Mucosa of descending colon (tissue), 3 donors: ENCODE measurements at regions not wholly inside any gene's neighbourhood (a gene's known extent, or its start where the extent isn't known, plus 50 kb on each side); places are given as distances from the start of the nearest gene placed in this dataset.

ENCODE experiments used
- ATAC-seq: fragments of 200-7000 bp; cut with Tn5 transposase; one replicate; pipeline ENCODE4 v1.9.1; 2020; ENCODE audit warnings: mild to moderate bottlenecking, moderate library complexity
- DNase-seq, 3 donors: peaks; one replicate each; pipeline ENCODE4 v3.0.0-alpha.2; 2020
- H3K36me3 ChIP-seq: fragments of 200-600 bp; one replicate; pipeline ENCODE4 v1.8.0; 2021; ENCODE audit warnings: low read depth, mild to moderate bottlenecking
- H3K4me1 ChIP-seq: fragments of 200-600 bp; one replicate; pipeline ENCODE4 v1.8.0; 2021; ENCODE audit warnings: low read depth, mild to moderate bottlenecking
- H3K4me3 ChIP-seq: fragments of 200-600 bp; one replicate; pipeline ENCODE4 v1.8.0; 2021; ENCODE audit warnings: mild to moderate bottlenecking
- H3K9me3 ChIP-seq: fragments of 200-600 bp; one replicate; pipeline ENCODE4 v1.8.0; 2021; ENCODE audit warnings: mild to moderate bottlenecking
- CTCF ChIP-seq: fragments of 200-600 bp; IDR thresholded peaks from one replicate; pipeline ENCODE4 v1.8.0; 2022; ENCODE audit warnings: antibody characterized with exemption, mild to moderate bottlenecking
- intact Hi-C, 2 donors: fragments of 100-400 bp; cut with DNase I in 1 of 2; cut with micrococcal nuclease in 1 of 2; formaldehyde crosslinking; loops; one replicate each; pipeline versions ENCODE4 v1.11.0 to v1.11.1; 2022; cut with DNase I, micrococcal nuclease
- donor health status: DM: no; HTN: no; CAD: no; lungs with moderate emphysema.
- donor health status: DM: no; HTN: no; CAD: no.
- donor health status: DM: no; HTN: yes; CAD: no.

- no peaks in the 10 kb centered on the region for H3K4me1 ChIP-seq
- ATAC-seq, result no peak
- peaks cover 2% of the 10 kb centered on the region for H3K9me3 ChIP-seq
- no peak overlapping the region for H3K4me3 ChIP-seq
- no peak for TF ChIP-seq CTCF
- intact Hi-C loops, result no loop called here
- no peak for DNase-seq
- H3K36me3 ChIP-seq, result no peaks in the 10 kb centered on the region
These were observed 407.6 kb upstream of the HS6ST1 start for GRCh38 chr2:128726236-128726635.

- DNase-seq (no peak), ATAC-seq (no peak)
- H3K4me3 ChIP-seq, result no peak overlapping the region
- H3K36me3 ChIP-seq, result no peaks in the 10 kb centered on the region
- TF ChIP-seq CTCF, result no peak
- H3K9me3 ChIP-seq, result peaks cover 2% of the 10 kb centered on the region
- intact Hi-C loops, result no loop called here
- no peaks in the 10 kb centered on the region for H3K4me1 ChIP-seq
These were observed 408.2 kb upstream of the HS6ST1 start for GRCh38 chr2:128726911-128727310.

GRCh38 chr2:128727404-128727803, 408.7 kb upstream of the HS6ST1 start:
- intact Hi-C loops, result no loop called here
- H3K4me1 ChIP-seq, result no peaks in the 10 kb centered on the region
- ATAC-seq (no peak), DNase-seq (no peak)
- no peak for TF ChIP-seq CTCF
- no peak overlapping the region for H3K4me3 ChIP-seq
- H3K36me3 ChIP-seq, result no peaks in the 10 kb centered on the region
- peaks cover 2% of the 10 kb centered on the region for H3K9me3 ChIP-seq

- intact Hi-C loops, result no loop called here
- TF ChIP-seq CTCF, result no peak
- Histone ChIP-seq H3K36me3 (no peaks in the 10 kb centered on the region), H3K4me1 (no peaks in the 10 kb centered on the region), H3K9me3 (peaks cover 2% of the 10 kb centered on the region), H3K4me3 (no peak overlapping the region)
- DNase-seq (no peak), ATAC-seq (no peak)
These were observed 409.2 kb upstream of the HS6ST1 start for GRCh38 chr2:128727914-128728313.

GRCh38 chr2:128729051-128729450, 410.4 kb upstream of the HS6ST1 start:
- no peak for TF ChIP-seq CTCF
- no peaks in the 10 kb centered on the region for H3K4me1 ChIP-seq
- H3K4me3 ChIP-seq, result no peak overlapping the region
- intact Hi-C loops, result no loop called here
- ATAC-seq (no peak), DNase-seq (no peak)
- no peaks in the 10 kb centered on the region for H3K36me3 ChIP-seq
- H3K9me3 ChIP-seq, result peaks cover 2% of the 10 kb centered on the region

GRCh38 chr2:128731994-128732650, 413.5 kb upstream of the HS6ST1 start:
- peaks cover 8% of the 10 kb centered on the region for H3K4me1 ChIP-seq
- ATAC-seq (no peak), DNase-seq (no peak)
- H3K36me3 ChIP-seq, result no peaks in the 10 kb centered on the region
- peaks cover 2% of the 10 kb centered on the region for H3K9me3 ChIP-seq
- intact Hi-C loops, result no loop called here
- no peak for TF ChIP-seq CTCF
- no peak overlapping the region for H3K4me3 ChIP-seq
